WI38 (cell line): ENCODE measurements at regions not wholly inside any gene's neighbourhood (a gene's known extent, or its start where the extent isn't known, plus 50 kb on each side); places are given as distances from the start of the nearest gene placed in this dataset.

ENCODE experiments used
- H3K4me3 ChIP-seq: 2 replicates; pipeline ENCODE4 v1.5.1; 2011; ENCODE audit warnings: low read depth, mild to moderate bottlenecking, control low read depth, low read length
- TF ChIP-seq, protein P1 (sequence below): IDR thresholded peaks from 2 replicates; pipeline ENCODE4 v1.5.1; 2012; ENCODE audit warnings: low read depth, mild to moderate bottlenecking, control low read depth, low read length

DNA sequence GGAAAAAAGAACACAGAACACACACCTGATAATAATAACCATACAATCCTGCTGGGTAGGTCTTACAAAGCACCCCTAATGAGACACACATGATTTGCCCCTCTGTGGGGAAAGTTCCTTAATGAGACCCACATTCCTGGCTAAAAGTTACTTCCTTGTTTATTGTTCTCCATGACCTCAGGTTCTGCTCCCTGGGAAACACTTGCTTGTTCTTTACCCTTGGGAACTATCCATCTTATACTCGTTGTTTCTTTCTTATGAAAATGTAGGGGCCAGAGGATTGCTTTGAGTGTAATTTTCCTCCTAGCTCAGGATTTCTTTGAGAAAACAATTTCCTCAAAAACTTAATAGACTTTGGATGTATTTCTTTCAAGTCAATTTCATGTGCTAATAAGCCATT, 52.1 kb upstream of the PCDH10 start:
- TF ChIP-seq, protein P1, sequence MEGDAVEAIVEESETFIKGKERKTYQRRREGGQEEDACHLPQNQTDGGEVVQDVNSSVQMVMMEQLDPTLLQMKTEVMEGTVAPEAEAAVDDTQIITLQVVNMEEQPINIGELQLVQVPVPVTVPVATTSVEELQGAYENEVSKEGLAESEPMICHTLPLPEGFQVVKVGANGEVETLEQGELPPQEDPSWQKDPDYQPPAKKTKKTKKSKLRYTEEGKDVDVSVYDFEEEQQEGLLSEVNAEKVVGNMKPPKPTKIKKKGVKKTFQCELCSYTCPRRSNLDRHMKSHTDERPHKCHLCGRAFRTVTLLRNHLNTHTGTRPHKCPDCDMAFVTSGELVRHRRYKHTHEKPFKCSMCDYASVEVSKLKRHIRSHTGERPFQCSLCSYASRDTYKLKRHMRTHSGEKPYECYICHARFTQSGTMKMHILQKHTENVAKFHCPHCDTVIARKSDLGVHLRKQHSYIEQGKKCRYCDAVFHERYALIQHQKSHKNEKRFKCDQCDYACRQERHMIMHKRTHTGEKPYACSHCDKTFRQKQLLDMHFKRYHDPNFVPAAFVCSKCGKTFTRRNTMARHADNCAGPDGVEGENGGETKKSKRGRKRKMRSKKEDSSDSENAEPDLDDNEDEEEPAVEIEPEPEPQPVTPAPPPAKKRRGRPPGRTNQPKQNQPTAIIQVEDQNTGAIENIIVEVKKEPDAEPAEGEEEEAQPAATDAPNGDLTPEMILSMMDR: no peak
- H3K4me3 ChIP-seq: no peak overlapping the region
